K562 (cell line): ENCODE measurements at regions not wholly inside any gene's neighbourhood (a gene's known extent, or its start where the extent isn't known, plus 50 kb on each side); places are given as distances from the start of the nearest gene placed in this dataset.

Experiments
- ATF7 ChIP-seq: fragments of 450-650 bp; IDR thresholded peaks from 2 replicates; pipeline ENCODE4 v1.7.1; 2014; ENCODE audit warnings: mild to moderate bottlenecking, moderate library complexity
- CBX3 ChIP-seq, 2 experiments: IDR thresholded peaks; 1 replicate in 1 of 2; 2 replicates in 1 of 2; pipeline ENCODE4 v1.6.1; 2012; ENCODE audit warnings: inconsistent platforms in 2 of 2, low read length in 2 of 2, borderline replicate concordance in 1 of 2, control low read depth in 1 of 2
- CREB1 ChIP-seq, 2 experiments: sonication (generic) in 1 of 2; formaldehyde crosslinking in 1 of 2; IDR thresholded peaks; 2 replicates each; pipeline versions ENCODE4 v1.6.1 to v1.8.0; 2012 to 2022; ENCODE audit warnings: inconsistent platforms in 1 of 2, mild to moderate bottlenecking in 1 of 2, missing genetic modification reagents in 1 of 2, moderate library complexity in 1 of 2
- CSDE1 ChIP-seq, 2 experiments: fragments of 450-650 bp; IDR thresholded peaks; 2 replicates each; pipeline ENCODE4 v1.6.1; 2016; ENCODE audit warnings: mild to moderate bottlenecking in 1 of 2
- DPF2 ChIP-seq: fragments of 450-650 bp; IDR thresholded peaks from 2 replicates; pipeline ENCODE4 v1.6.1; 2016
- E2F8 ChIP-seq: fragments of 450-650 bp; IDR thresholded peaks from 2 replicates; pipeline ENCODE4 v1.7.1; 2018; ENCODE audit warnings: mild to moderate bottlenecking, low read depth; ENCODE audit not compliant: partially characterized antibody
- ETV1 ChIP-seq: fragments of 450-650 bp; conservative IDR thresholded peaks from 2 replicates; pipeline ENCODE4 v1.6.1; 2016; ENCODE audit warnings: missing genetic modification characterization, control low read depth, low read depth, missing compliant biosample characterization
- ETV5 ChIP-seq: sonication (generic); formaldehyde crosslinking; IDR thresholded peaks from 2 replicates; pipeline ENCODE4 v1.4.0; 2020; ENCODE audit warnings: low read depth, mild to moderate bottlenecking, missing genetic modification reagents
- GTF2A2 ChIP-seq: IDR thresholded peaks from 2 replicates; pipeline ENCODE4 v1.6.1; 2016; ENCODE audit warnings: mild to moderate bottlenecking, missing genetic modification characterization, missing compliant biosample characterization
- KDM5B ChIP-seq: fragments of 200-600 bp; sonication (generic); IDR thresholded peaks from 2 replicates; pipeline ENCODE4 v1.6.1; 2012; ENCODE audit warnings: low read depth, mild to moderate bottlenecking, moderate library complexity, low read length, control low read depth, inconsistent platforms; ENCODE audit not compliant: insufficient replicate concordance
- MAFK ChIP-seq: IDR thresholded peaks from 2 replicates; pipeline ENCODE4 v1.6.1; 2011; ENCODE audit warnings: low read length, improper control_type of control experiment
- MAZ ChIP-seq, 2 experiments: fragments of 450-650 bp in 1 of 2; sonication (generic) in 1 of 2; formaldehyde crosslinking; IDR thresholded peaks in 1 of 2; conservative IDR thresholded peaks in 1 of 2; 2 replicates each; pipeline versions ENCODE4 v1.4.0 to v1.5.0; 2020; ENCODE audit warnings: mild to moderate bottlenecking in 1 of 2, missing genetic modification reagents in 1 of 2
- MCM2 ChIP-seq: fragments of 450-650 bp; IDR thresholded peaks from 2 replicates; pipeline ENCODE4 v1.6.1; 2017; ENCODE audit warnings: low read depth, mild to moderate bottlenecking
- NFE2 ChIP-seq: IDR thresholded peaks from 2 replicates; pipeline ENCODE4 v1.6.1; 2014; ENCODE audit warnings: antibody characterized with exemption, low read depth
- PML ChIP-seq: IDR thresholded peaks from 2 replicates; pipeline ENCODE4 v1.6.1; 2012; ENCODE audit warnings: low read length, inconsistent platforms
- SOX6 ChIP-seq: fragments of 450-650 bp; IDR thresholded peaks from 2 replicates; pipeline ENCODE4 v1.6.1; 2014; ENCODE audit warnings: mild to moderate bottlenecking
- SRF ChIP-seq, 2 experiments: fragments of 250-450, 450-650 bp in 1 of 2; sonication (Bioruptor Pico) in 1 of 2; sonication (generic) in 1 of 2; formaldehyde crosslinking; IDR thresholded peaks; 2 replicates each; pipeline versions ENCODE4 v1.5.0 to v1.5.1; 2020 to 2022; ENCODE audit warnings: mild to moderate bottlenecking in 1 of 2, missing genetic modification reagents in 1 of 2
- TCF7L2 ChIP-seq: fragments of 150-350 bp; IDR thresholded peaks from 2 replicates; pipeline ENCODE4 v1.6.1; 2016; ENCODE audit warnings: low read depth, mild to moderate bottlenecking, low read length, moderate library complexity
- TEAD4 ChIP-seq, 2 experiments: sonication (generic) in 1 of 2; formaldehyde crosslinking in 1 of 2; IDR thresholded peaks; 2 replicates each; pipeline versions ENCODE4 v1.6.1 to v1.8.0; 2012 to 2022; ENCODE audit warnings: borderline replicate concordance in 1 of 2, inconsistent platforms in 1 of 2, low read length in 1 of 2, mild to moderate bottlenecking in 1 of 2, missing genetic modification reagents in 1 of 2
- ZBTB49 ChIP-seq: sonication (generic); formaldehyde crosslinking; IDR thresholded peaks from 2 replicates; pipeline ENCODE4 v1.8.0; 2022; ENCODE audit warnings: missing genetic modification reagents, mild to moderate bottlenecking, borderline replicate concordance
- ZNF551 ChIP-seq: fragments of 250-450 bp; sonication (Bioruptor Pico); IDR thresholded peaks from 2 replicates; pipeline ENCODE4 v1.5.0; 2021; ENCODE audit warnings: mild to moderate bottlenecking, moderate library complexity
- TF ChIP-seq, protein P1 (sequence below), 2 experiments: fragments of 450-650 bp; conservative IDR thresholded peaks; 2 replicates each; pipeline ENCODE4 v1.6.1; 2017; ENCODE audit warnings: mild to moderate bottlenecking in 2 of 2, moderate library complexity in 2 of 2

GRCh38 chr1:47515164-47515789 is 77.4 kb downstream of the FOXD2 start (continued):
- TF ChIP-seq, protein P1, sequence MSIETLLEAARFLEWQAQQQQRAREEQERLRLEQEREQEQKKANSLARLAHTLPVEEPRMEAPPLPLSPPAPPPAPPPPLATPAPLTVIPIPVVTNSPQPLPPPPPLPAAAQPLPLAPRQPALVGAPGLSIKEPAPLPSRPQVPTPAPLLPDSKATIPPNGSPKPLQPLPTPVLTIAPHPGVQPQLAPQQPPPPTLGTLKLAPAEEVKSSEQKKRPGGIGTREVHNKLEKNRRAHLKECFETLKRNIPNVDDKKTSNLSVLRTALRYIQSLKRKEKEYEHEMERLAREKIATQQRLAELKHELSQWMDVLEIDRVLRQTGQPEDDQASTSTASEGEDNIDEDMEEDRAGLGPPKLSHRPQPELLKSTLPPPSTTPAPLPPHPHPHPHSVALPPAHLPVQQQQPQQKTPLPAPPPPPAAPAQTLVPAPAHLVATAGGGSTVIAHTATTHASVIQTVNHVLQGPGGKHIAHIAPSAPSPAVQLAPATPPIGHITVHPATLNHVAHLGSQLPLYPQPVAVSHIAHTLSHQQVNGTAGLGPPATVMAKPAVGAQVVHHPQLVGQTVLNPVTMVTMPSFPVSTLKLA (conservative IDR thresholded peaks at IDR 0.05), result 0 out of 4 replicates have a peak, but pooled peaks of 1 of the 2 experiments have one; percentile 25
- TF ChIP-seq ATF7 (peak; percentile 32; the same call in 1 of the 2 replicates), CSDE1 (IDR thresholded peaks at IDR 0.05) (no peak), DPF2 (no peak), NFE2 (peak; percentile 58; the same call in 1 of the 2 replicates), PML (no peak; the same call in 1 of the 2 replicates), TCF7L2 (no peak), MAFK (no peak), E2F8 (no peak), ETV1 (tag) (peak; percentile 72), CBX3 (IDR thresholded peaks at IDR 0.05; ENCODE audit: borderline replicate concordance in 1 of 2, low read length in 2 of 2) (0 out of 3 replicates have a peak, but pooled peaks of 1 of the 2 experiments have one; percentile 17), MCM2 (no peak), TEAD4 (IDR thresholded peaks at IDR 0.05; ENCODE audit: low read length) (peak; percentile 43; the same call in 1 of the 2 replicates), TEAD4 (CRISPR knock-in tag; IDR thresholded peaks at IDR 0.05; ENCODE audit: borderline replicate concordance) (no peak), CREB1 (IDR thresholded peaks at IDR 0.05) (0 out of 2 replicates have a peak, but pooled peaks have one; percentile 8), CREB1 (CRISPR knock-in tag; IDR thresholded peaks at IDR 0.05) (no peak), SOX6 (no peak), KDM5B (no peak), ETV5 (CRISPR knock-in tag) (no peak; the same call in 1 of the 2 replicates), GTF2A2 (tag) (no peak), ZBTB49 (no peak), MAZ (CRISPR knock-in tag; conservative IDR thresholded peaks at IDR 0.05 in 1 of 2, IDR thresholded peaks at IDR 0.05 in 1 of 2) (peak in 1 of 2 experiments; percentile 36; a peak in 1 of 4 replicates), ZNF551 (CRISPR knock-in tag) (no peak), SRF (CRISPR knock-in tag; IDR thresholded peaks at IDR 0.05) (peak in 1 of 2 experiments; percentile 42; a peak in 1 of 4 replicates)
